Thymus (tissue), 11 donors: ENCODE measurements at regions not wholly inside any gene's neighbourhood (a gene's known extent, or its start where the extent isn't known, plus 50 kb on each side); places are given as distances from the start of the nearest gene placed in this dataset.

ENCODE experiments used
- DNase-seq, 9 donors: peaks; one replicate each; pipeline ENCODE4 v3.0.0-alpha.2; 2013; ENCODE audit warnings: low spot score in 9 of 9, low read depth in 6 of 9, missing footprints in 1 of 9
- H3K27ac ChIP-seq, 2 donors: one replicate each; pipeline ENCODE4 v1.5.1; 2013; ENCODE audit warnings: control low read depth in 1 of 2, low read depth in 1 of 2, low read length in 1 of 2, mild to moderate bottlenecking in 1 of 2, moderate library complexity in 1 of 2
- H3K27me3 ChIP-seq, 2 donors: one replicate each; pipeline ENCODE4 v1.5.1; 2013; ENCODE audit warnings: low read length in 1 of 2; ENCODE audit not compliant: control insufficient read depth in 2 of 2, insufficient read depth in 1 of 2
- H3K36me3 ChIP-seq, 2 donors: one replicate each; pipeline ENCODE4 v1.5.1; 2013; ENCODE audit warnings: low read length in 1 of 2, mild to moderate bottlenecking in 1 of 2, moderate library complexity in 1 of 2; ENCODE audit not compliant: control insufficient read depth in 2 of 2, insufficient read depth in 2 of 2
- H3K4me1 ChIP-seq, 2 donors: one replicate each; pipeline ENCODE4 v1.5.1; 2013; ENCODE audit warnings: low read length in 2 of 2; ENCODE audit not compliant: control insufficient read depth in 2 of 2, insufficient read depth in 2 of 2
- H3K4me3 ChIP-seq, 2 donors: one replicate each; pipeline ENCODE4 v1.5.1; 2013; ENCODE audit warnings: low read length in 2 of 2, control low read depth in 1 of 2, mild to moderate bottlenecking in 1 of 2
- H3K9me3 ChIP-seq, 2 donors: one replicate each; pipeline ENCODE4 v1.5.1; 2013; ENCODE audit warnings: low read length in 1 of 2, mild to moderate bottlenecking in 1 of 2; ENCODE audit not compliant: control insufficient read depth in 2 of 2, insufficient read depth in 1 of 2
- WGBS: extraction: QIAGEN DNeasy Blood & Tissue Kit; methylation state at CpG from one replicate; pipeline ENCODE4 v1.1.7; 2013; 5-methylcytosine and 5-hydroxymethylcytosine counted together
- donor health status: healthy.

DNA sequence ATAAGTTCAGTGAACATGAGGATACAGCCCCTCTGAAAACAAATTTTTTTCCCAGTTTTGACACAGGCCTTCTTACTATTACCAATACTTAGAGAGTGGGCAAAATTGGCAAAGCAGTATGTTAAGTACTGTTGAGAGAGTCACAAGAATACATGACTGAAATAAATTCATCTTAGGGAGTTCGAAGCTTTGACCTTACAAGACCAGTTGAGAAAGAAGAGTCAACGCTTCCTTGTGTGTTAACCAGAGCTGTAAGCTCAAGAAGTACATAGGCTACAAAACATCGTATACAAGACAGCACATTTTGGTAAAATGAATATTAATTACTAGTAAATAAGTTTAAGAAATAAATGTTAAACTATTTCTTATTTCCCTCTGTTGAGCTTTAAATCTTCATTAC is 164.4 kb upstream of the RORA start:
- H3K4me1 ChIP-seq = no peaks in the 10 kb centered on the region

DNA sequence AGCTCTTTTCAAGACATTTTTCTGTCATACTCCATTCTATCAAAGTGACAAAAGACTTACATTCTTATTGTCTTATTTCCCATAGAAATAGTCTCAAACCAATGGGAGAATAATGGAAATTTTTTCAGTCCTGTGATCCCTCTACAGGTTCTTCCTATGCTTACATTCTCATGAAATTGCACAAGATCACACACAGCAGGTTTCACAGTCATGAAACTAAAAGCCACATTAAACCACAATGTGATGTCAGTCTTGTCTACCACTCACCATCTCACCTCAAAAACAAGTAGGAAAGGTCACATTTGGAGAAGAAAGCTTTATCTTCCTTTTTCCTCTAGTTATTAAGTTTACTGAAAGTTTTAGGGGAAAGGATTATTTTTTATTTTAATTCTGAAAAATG is 161.0 kb upstream of the RORA start:
- no peaks in the 10 kb centered on the region for H3K9me3 ChIP-seq
- H3K36me3 ChIP-seq = no peaks in the 10 kb centered on the region
- no peaks in the 10 kb centered on the region for H3K4me1 ChIP-seq
- no peak overlapping the region for H3K4me3 ChIP-seq
- H3K27ac ChIP-seq = no peak overlapping the region
- no peaks in the 10 kb centered on the region for H3K27me3 ChIP-seq
- no peak for DNase-seq

More for the DNA sequence above, 164.4 kb upstream of the RORA start:
- Histone ChIP-seq H3K9me3 (no peaks in the 10 kb centered on the region), H3K36me3 (no peaks in the 10 kb centered on the region), H3K27me3 (no peaks in the 10 kb centered on the region), H3K27ac (no peak overlapping the region), H3K4me3 (no peak overlapping the region)
- DNase-seq = no peak
- WGBS = 92% methylated on average over 3 of the region's 3 CpGs

DNA sequence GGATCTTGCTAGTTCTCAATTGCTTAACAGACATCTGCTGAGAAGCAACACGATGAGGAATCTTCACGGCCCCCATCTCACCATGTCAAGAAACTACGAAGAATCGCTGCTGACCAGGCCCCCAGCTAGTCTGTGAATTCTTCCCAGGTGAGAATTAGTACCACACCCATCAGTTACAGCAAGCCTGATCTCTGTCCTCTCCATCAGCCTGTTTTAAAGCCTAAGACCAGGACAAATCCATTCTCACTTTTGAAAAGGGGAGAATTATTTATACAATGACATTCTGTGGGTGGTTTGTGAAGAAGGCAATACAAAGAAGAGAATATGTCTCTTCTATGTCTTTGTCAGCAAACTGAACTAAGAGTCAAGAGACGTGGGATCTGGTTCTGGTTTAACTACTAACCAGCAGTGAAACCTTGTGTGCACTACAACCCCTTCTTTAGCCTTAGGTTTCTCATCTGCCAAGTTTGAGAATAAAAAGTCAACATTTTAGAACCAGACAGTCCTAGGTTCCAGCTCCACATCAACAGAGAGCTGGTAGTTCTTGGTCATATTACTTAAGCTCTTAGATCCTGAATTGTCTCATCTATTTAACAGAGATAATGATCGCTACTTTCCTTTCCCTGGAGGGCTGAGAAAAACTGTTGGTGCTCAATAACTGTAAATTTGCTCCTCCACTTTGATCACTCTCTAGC is 160.4 kb upstream of the RORA start:
- WGBS = 93% methylated on average over 6 of the region's 6 CpGs
- DNase-seq = no peak
- no peak overlapping the region for H3K4me3 ChIP-seq
- no peaks in the 10 kb centered on the region for H3K9me3 ChIP-seq
- H3K27ac ChIP-seq = no peak overlapping the region
- no peaks in the 10 kb centered on the region for H3K36me3 ChIP-seq
- H3K27me3 ChIP-seq = no peaks in the 10 kb centered on the region
- no peaks in the 10 kb centered on the region for H3K4me1 ChIP-seq

- Histone ChIP-seq H3K9me3 (no peaks in the 10 kb centered on the region), H3K4me1 (no peaks in the 10 kb centered on the region), H3K4me3 (no peak overlapping the region), H3K27ac (no peak overlapping the region), H3K27me3 (no peaks in the 10 kb centered on the region), H3K36me3 (no peaks in the 10 kb centered on the region)
- DNase-seq = no peak
Measured at GRCh38 chr15:61387675-61388074, 158.6 kb upstream of the RORA start.

DNA sequence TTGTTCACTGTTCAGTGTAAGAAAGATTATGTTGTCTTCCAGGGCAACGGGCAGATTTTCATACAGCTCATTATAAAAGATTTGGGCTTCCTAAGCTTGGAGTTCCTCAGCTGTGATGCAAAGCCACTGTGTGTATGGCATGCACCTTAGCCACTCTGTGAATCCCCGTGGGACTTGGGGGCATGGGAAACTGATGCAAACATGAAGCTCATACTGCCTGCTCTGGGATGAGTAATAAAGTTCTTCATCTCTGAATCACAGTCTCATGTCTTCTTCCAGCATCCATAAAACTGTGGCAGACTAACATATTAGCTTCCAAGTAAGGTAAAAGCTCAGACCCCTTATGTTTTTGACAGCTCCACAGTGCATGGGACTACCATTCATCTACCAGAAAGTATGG is 154.3 kb upstream of the RORA start:
- no peak overlapping the region for H3K4me3 ChIP-seq
- H3K9me3 ChIP-seq = no peaks in the 10 kb centered on the region
- no peaks in the 10 kb centered on the region for H3K36me3 ChIP-seq
- no peaks in the 10 kb centered on the region for H3K27me3 ChIP-seq
- 92% methylated on average over 2 of the region's 2 CpGs for WGBS
- no peak for DNase-seq
- no peak overlapping the region for H3K27ac ChIP-seq
- no peaks in the 10 kb centered on the region for H3K4me1 ChIP-seq

- Histone ChIP-seq H3K27me3 (no peaks in the 10 kb centered on the region), H3K27ac (no peak overlapping the region), H3K4me1 (no peaks in the 10 kb centered on the region), H3K36me3 (no peaks in the 10 kb centered on the region), H3K4me3 (no peak overlapping the region), H3K9me3 (no peaks in the 10 kb centered on the region)
- 84% methylated on average over 1 of the region's 1 CpG for WGBS
- no peak for DNase-seq
Measured at GRCh38 chr15:61382927-61383326, 153.8 kb upstream of the RORA start.

DNA sequence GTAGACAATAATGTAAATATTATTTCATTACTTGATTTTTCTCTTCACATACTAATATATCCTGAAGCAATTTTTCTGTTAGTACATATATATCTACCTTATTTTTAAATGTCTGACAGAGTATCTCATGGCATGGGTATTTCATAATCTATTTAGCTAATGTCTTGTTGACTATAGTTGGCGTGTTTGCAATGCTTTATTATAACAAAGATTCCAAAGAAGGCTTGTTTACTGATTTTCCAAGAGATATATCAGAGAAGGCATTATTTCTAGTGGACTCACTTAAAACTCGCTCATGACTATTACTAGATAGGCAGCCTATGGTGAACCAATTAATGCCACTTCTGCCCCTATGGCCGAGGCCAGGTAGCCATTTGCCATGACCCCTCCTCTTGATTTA is 152.4 kb upstream of the RORA start:
- no peaks in the 10 kb centered on the region for H3K27me3 ChIP-seq
- WGBS = 94% methylated on average over 3 of the region's 3 CpGs
- H3K9me3 ChIP-seq = no peaks in the 10 kb centered on the region
- H3K27ac ChIP-seq = no peak overlapping the region
- no peak overlapping the region for H3K4me3 ChIP-seq
- no peak for DNase-seq
- H3K4me1 ChIP-seq = no peaks in the 10 kb centered on the region
- H3K36me3 ChIP-seq = no peaks in the 10 kb centered on the region

GRCh38 chr15:61380270-61380669 is 151.2 kb upstream of the RORA start:
- WGBS = 87% methylated on average over 2 of the region's 2 CpGs
- H3K4me1 ChIP-seq = no peaks in the 10 kb centered on the region
- H3K27ac ChIP-seq = no peak overlapping the region
- no peak for DNase-seq
- H3K36me3 ChIP-seq = no peaks in the 10 kb centered on the region
- no peaks in the 10 kb centered on the region for H3K27me3 ChIP-seq
- no peaks in the 10 kb centered on the region for H3K9me3 ChIP-seq
- H3K4me3 ChIP-seq = no peak overlapping the region

DNA sequence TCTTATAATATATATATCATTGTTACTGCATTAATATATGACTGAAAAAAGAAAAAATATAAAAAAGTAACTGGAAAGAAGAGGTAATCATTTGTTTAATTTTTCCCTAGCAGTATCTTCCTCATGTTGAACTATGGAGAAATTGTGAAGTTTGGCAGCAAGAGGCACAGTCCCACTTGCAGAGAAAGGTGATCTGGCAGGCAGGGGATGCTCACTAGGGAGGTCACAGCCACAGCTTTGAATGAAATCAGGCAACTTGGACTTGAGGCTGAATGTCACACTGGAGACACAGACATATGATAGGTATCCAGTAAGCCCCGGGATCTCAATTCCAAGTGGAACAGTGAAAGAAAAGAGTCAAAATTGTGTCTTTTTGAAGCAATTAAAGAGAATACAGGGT is 149.9 kb upstream of the RORA start:
- no peak for DNase-seq
- Histone ChIP-seq H3K4me1 (no peaks in the 10 kb centered on the region), H3K9me3 (no peaks in the 10 kb centered on the region), H3K27me3 (no peaks in the 10 kb centered on the region), H3K4me3 (no peak overlapping the region), H3K36me3 (no peaks in the 10 kb centered on the region), H3K27ac (no peak overlapping the region)
- WGBS = 98% methylated on average over 1 of the region's 1 CpG

DNA sequence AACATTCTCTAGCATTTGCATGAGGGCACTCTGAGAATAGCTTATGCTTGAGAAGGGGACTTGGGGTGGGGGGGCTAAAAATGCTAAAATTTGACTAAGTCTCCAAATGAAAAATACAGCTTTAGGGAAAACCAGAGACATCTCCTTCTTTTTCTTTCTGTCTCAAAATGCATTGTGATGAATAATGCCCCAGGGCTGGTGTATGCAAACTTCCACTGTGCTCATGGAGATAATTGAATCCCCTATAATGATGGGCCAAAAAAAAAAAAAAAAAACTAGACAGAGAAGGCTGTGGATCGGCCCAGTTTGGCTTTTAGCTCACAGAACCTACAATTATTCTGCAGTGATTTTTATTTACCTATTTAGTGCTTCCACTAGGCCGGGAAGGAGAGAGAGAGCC is 147.9 kb upstream of the RORA start:
- Histone ChIP-seq H3K9me3 (no peaks in the 10 kb centered on the region), H3K4me1 (no peaks in the 10 kb centered on the region), H3K27ac (no peak overlapping the region), H3K4me3 (no peak overlapping the region), H3K36me3 (no peaks in the 10 kb centered on the region), H3K27me3 (no peaks in the 10 kb centered on the region)
- 89% methylated on average over 2 of the region's 2 CpGs for WGBS
- no peak for DNase-seq
